GM12878 (cell line): ENCODE measurements at regions not wholly inside any gene's neighbourhood (a gene's known extent, or its start where the extent isn't known, plus 50 kb on each side); places are given as distances from the start of the nearest gene placed in this dataset.

Source experiments
- ATAC-seq: fragments of 200-7000 bp; cut with Tn5 transposase; 3 replicates; pipeline ENCODE4 v1.9.1; 2020; ENCODE audit warnings: mild to moderate bottlenecking, moderate library complexity
- BruUV-seq: library from RNA; stranded (reverse); fragments of 400-500 nt; replicated peaks from 2 replicates; lab custom pipeline; 2021; lab: Mats Ljungman, UMichigan
- CTCF ChIA-PET: fragments of 300-600 bp; sonication (Branson Sonifier 250); formaldehyde crosslinking; extraction: SDS; loops from one replicate; lab custom pipeline; 2021; ENCODE audit warnings: inconsistent platforms; lab: Yijun Ruan, JAX
- POLR2A ChIA-PET: fragments of 350-600 bp; formaldehyde crosslinking; extraction: SDS; loops from one replicate; lab custom pipeline; 2021; ENCODE audit warnings: inconsistent platforms; lab: Charles Lee
- RAD21 ChIA-PET: fragments of 300-600 bp; sonication (Branson Sonifier 250); formaldehyde crosslinking; loops from one replicate; lab custom pipeline; 2023; ENCODE audit warnings: antibody characterized with exemption; ENCODE audit not compliant: unreplicated experiment; lab: Charles Lee
- SMC1A ChIA-PET: fragments of 300-600 bp; sonication (Branson Sonifier 250); formaldehyde crosslinking; loops from one replicate; lab custom pipeline; 2023; ENCODE audit not compliant: unreplicated experiment, uncharacterized antibody; lab: Charles Lee
- DNase-seq: peaks from one replicate; pipeline ENCODE4 v3.0.0-alpha.2; 2011; ENCODE audit warnings: low read depth, low spot score
- FAIRE-seq: peaks from 3 replicates; lab custom pipeline; 2011; peaks lifted over from hg19 to GRCh38; lab: Jason Lieb, UNC
- H2AFZ ChIP-seq: 2 replicates; pipeline ENCODE4 v1.6.0; 2011; ENCODE audit warnings: low read depth, low read length, control low read depth; ENCODE audit not compliant: control insufficient read depth
- H3K27ac ChIP-seq: 2 replicates; pipeline ENCODE4 v1.5.1; 2011; ENCODE audit warnings: control low read depth; ENCODE audit not compliant: control insufficient read depth, insufficient read depth
- H3K27me3 ChIP-seq, 2 experiments: replicated peaks in 1 of 2; 2 replicates each; pipeline versions ENCODE4 v1.6.0 to v1.6.1; 2011; ENCODE audit warnings: low read length in 1 of 2; ENCODE audit not compliant: control insufficient read depth in 2 of 2, insufficient read depth in 2 of 2
- H3K36me3 ChIP-seq, 2 experiments: 2 replicates each; pipeline ENCODE4 v1.5.1; 2011; ENCODE audit warnings: low read length in 1 of 2; ENCODE audit not compliant: control insufficient read depth in 2 of 2, insufficient read depth in 2 of 2
- H3K4me1 ChIP-seq: 2 replicates; pipeline ENCODE4 v1.6.1; 2011; ENCODE audit warnings: mild to moderate bottlenecking, low read length, moderate library complexity, mixed read lengths; ENCODE audit not compliant: control insufficient read depth, insufficient read depth
- H3K4me2 ChIP-seq: 2 replicates; pipeline ENCODE4 v1.6.0; 2011; ENCODE audit warnings: control low read depth; ENCODE audit not compliant: control insufficient read depth, insufficient read depth
- H3K4me3 ChIP-seq: fragments of 200-600 bp; sonication (generic); 2 replicates; pipeline ENCODE4 v1.5.1; 2016
- H3K79me2 ChIP-seq: 2 replicates; pipeline ENCODE4 v1.6.0; 2011; ENCODE audit warnings: low read length; ENCODE audit not compliant: control insufficient read depth, insufficient read depth
- H3K9ac ChIP-seq: 2 replicates; pipeline ENCODE4 v1.8.0; 2011; ENCODE audit warnings: low read length, control low read depth, mixed read lengths; ENCODE audit not compliant: control insufficient read depth, insufficient read depth
- H3K9me3 ChIP-seq: replicated peaks from 3 replicates; pipeline ENCODE4 v1.5.1; 2011; ENCODE audit warnings: mild to moderate bottlenecking, low read length; ENCODE audit not compliant: control insufficient read depth, insufficient read depth
- H4K20me1 ChIP-seq: 2 replicates; pipeline ENCODE4 v1.6.0; 2011; ENCODE audit not compliant: control insufficient read depth, insufficient read depth
- CHD4 ChIP-seq: fragments of 200-600 bp; sonication (generic); IDR thresholded peaks from 2 replicates; pipeline ENCODE4 v1.6.1; 2016; ENCODE audit warnings: mild to moderate bottlenecking
- HDGF ChIP-seq: fragments of 450-650 bp; IDR thresholded peaks from 2 replicates; pipeline ENCODE4 v1.6.1; 2016; ENCODE audit warnings: antibody characterized with exemption
- IKZF2 ChIP-seq, 2 experiments: fragments of 450-650 bp; IDR thresholded peaks; 2 replicates each; pipeline ENCODE4 v1.6.1; 2017; ENCODE audit warnings: mild to moderate bottlenecking in 2 of 2, moderate library complexity in 2 of 2
- LARP7 ChIP-seq: fragments of 450-650 bp; IDR thresholded peaks from 2 replicates; pipeline ENCODE4 v1.6.1; 2017; ENCODE audit warnings: mild to moderate bottlenecking
- NBN ChIP-seq: fragments of 450-650 bp; IDR thresholded peaks from 2 replicates; pipeline ENCODE4 v1.6.1; 2016
- RAD21 ChIP-seq: IDR thresholded peaks from 2 replicates; pipeline ENCODE4 v1.6.1; 2011; ENCODE audit warnings: mild to moderate bottlenecking, low read depth, low read length, moderate library complexity; ENCODE audit not compliant: insufficient read depth
- SMARCA5 ChIP-seq: fragments of 450-650 bp; IDR thresholded peaks from 2 replicates; pipeline ENCODE4 v1.6.1; 2017; ENCODE audit warnings: mild to moderate bottlenecking
- SRF ChIP-seq, 2 experiments: IDR thresholded peaks; 2 replicates each; pipeline ENCODE4 v1.6.1; 2011; ENCODE audit warnings: low read depth in 2 of 2, low read length in 2 of 2, mild to moderate bottlenecking in 1 of 2, moderate library complexity in 1 of 2
- WGBS: methylation state at CpG from one replicate; pipeline ENCODE4 v1.1.6; 2016; ENCODE audit warnings: low lambda C conversion rate; ENCODE audit not compliant: insufficient replicate concordance, insufficient coverage; ENCODE audit errors: missing lambda C conversion rate; 5-methylcytosine and 5-hydroxymethylcytosine counted together
- in situ Hi-C: fragments of 300-500 bp; cut with MboI; formaldehyde crosslinking; loops from 9 replicates; pipeline ENCODE4 v1.14.3; 2018; ENCODE audit warnings: mixed read lengths
- intact Hi-C: fragments of 100-400 bp; cut with micrococcal nuclease; formaldehyde crosslinking; loops from one replicate; pipeline ENCODE4 v1.14.2; 2022; ENCODE audit not compliant: unreplicated experiment
- TF ChIP-seq, protein P1 (sequence below): fragments of 450-650 bp; IDR thresholded peaks from 2 replicates; pipeline ENCODE4 v1.6.1; 2017; ENCODE audit warnings: mild to moderate bottlenecking, moderate library complexity
- TF ChIP-seq, protein P2 (sequence below): IDR thresholded peaks from 2 replicates; pipeline ENCODE4 v1.6.1; 2011; ENCODE audit warnings: mild to moderate bottlenecking, low read depth, low read length, moderate library complexity; ENCODE audit not compliant: insufficient replicate concordance
- TF ChIP-seq, protein P3 (sequence below): IDR thresholded peaks from 2 replicates; pipeline ENCODE4 v1.6.1; 2011; ENCODE audit warnings: low read depth, low read length, improper control_type of control experiment, borderline replicate concordance

DNA sequence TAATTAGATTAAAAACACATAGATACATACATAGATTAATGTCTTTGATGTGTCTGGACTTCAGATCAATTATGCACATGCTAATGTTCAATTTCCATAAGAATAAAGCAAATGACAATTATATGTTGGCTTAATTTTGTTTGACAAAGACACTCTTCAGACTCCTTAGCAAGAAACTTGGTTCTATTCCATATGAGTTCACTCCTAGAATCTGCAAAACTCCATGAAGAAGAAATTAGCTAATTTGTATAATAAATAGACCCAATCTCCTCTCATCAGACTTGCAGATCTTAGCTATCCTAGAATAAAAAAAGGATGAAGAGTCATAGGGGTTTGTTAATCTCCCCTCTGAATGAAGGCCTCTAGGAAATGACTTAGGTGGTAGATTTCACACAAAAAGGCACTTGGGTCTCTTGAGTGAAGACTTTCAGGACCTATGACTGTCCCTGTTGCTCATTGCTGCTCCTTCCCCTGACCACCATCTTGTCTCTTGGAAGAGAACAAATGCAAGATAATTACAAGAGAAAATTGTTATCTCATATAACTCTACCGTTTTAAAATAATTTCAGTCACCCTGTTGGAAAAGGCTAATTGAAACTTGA is 302.2 kb downstream of the EFNB2 start (continued):
- TF ChIP-seq, protein P1, sequence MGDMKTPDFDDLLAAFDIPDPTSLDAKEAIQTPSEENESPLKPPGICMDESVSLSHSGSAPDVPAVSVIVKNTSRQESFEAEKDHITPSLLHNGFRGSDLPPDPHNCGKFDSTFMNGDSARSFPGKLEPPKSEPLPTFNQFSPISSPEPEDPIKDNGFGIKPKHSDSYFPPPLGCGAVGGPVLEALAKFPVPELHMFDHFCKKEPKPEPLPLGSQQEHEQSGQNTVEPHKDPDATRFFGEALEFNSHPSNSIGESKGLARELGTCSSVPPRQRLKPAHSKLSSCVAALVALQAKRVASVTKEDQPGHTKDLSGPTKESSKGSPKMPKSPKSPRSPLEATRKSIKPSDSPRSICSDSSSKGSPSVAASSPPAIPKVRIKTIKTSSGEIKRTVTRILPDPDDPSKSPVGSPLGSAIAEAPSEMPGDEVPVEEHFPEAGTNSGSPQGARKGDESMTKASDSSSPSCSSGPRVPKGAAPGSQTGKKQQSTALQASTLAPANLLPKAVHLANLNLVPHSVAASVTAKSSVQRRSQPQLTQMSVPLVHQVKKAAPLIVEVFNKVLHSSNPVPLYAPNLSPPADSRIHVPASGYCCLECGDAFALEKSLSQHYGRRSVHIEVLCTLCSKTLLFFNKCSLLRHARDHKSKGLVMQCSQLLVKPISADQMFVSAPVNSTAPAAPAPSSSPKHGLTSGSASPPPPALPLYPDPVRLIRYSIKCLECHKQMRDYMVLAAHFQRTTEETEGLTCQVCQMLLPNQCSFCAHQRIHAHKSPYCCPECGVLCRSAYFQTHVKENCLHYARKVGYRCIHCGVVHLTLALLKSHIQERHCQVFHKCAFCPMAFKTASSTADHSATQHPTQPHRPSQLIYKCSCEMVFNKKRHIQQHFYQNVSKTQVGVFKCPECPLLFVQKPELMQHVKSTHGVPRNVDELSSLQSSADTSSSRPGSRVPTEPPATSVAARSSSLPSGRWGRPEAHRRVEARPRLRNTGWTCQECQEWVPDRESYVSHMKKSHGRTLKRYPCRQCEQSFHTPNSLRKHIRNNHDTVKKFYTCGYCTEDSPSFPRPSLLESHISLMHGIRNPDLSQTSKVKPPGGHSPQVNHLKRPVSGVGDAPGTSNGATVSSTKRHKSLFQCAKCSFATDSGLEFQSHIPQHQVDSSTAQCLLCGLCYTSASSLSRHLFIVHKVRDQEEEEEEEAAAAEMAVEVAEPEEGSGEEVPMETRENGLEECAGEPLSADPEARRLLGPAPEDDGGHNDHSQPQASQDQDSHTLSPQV, result no peak
- TF ChIP-seq LARP7, result no peak
- TF ChIP-seq RAD21, result no peak

DNA sequence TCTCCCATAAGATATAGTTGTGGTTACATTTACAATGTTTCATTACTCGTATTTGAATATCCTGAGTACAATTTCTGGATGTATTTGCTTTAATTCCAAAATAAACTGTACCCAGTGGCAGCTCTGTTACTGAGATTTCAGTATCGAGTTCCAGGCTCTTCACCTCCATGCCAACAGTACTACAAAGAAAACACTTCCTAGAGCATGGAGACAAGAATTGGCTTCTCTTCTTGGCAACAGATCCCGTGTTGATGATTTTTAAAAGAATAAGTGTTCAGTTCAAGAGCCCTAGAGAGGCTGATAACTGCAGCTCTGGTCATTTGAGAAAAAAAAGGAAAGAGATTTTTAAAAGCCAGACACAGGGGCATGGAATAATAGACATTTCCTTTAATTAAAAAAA is 302.8 kb downstream of the EFNB2 start:
- ChIA-PET SMC1A (interaction anchor here (1.2 kb wide), 1 partner anchor 11 kb away, joined by 3 read pairs; no protein-coding TSS in a partner anchor), RAD21 (no interaction called here), CTCF (no interaction called here), POLR2A (no interaction called here)
- in situ Hi-C loops (no loop called here), intact Hi-C loops (no loop called here)
- ATAC-seq, result no peak
- no peak overlapping the region for H3K27ac ChIP-seq
- no peaks in the 10 kb centered on the region for H3K9me3 ChIP-seq
- H3K27me3 ChIP-seq, result no peaks in the 10 kb centered on the region
- no peak overlapping the region for H3K4me2 ChIP-seq
- no peaks in the 10 kb centered on the region for H3K36me3 ChIP-seq
- no peak overlapping the region for H3K4me3 ChIP-seq
- no peak for FAIRE-seq
- 4% methylated on average over 3 of the region's 3 CpGs for WGBS
- no peak overlapping the region for H3K9ac ChIP-seq
- no peaks in the 10 kb centered on the region for H3K4me1 ChIP-seq
- no TSS peak for BruUV-seq
- TF ChIP-seq, protein P2, sequence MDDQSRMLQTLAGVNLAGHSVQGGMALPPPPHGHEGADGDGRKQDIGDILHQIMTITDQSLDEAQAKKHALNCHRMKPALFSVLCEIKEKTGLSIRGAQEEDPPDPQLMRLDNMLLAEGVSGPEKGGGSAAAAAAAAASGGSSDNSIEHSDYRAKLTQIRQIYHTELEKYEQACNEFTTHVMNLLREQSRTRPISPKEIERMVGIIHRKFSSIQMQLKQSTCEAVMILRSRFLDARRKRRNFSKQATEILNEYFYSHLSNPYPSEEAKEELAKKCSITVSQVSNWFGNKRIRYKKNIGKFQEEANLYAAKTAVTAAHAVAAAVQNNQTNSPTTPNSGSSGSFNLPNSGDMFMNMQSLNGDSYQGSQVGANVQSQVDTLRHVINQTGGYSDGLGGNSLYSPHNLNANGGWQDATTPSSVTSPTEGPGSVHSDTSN, result no peak
- TF ChIP-seq SMARCA5 (no peak), SRF (IDR thresholded peaks at IDR 0.05; ENCODE audit: low read depth in 2 of 2, low read length in 2 of 2) (no peak), CHD4 (no peak), HDGF (no peak), IKZF2 (IDR thresholded peaks at IDR 0.05) (no peak), NBN (no peak)
- TF ChIP-seq, protein P3, sequence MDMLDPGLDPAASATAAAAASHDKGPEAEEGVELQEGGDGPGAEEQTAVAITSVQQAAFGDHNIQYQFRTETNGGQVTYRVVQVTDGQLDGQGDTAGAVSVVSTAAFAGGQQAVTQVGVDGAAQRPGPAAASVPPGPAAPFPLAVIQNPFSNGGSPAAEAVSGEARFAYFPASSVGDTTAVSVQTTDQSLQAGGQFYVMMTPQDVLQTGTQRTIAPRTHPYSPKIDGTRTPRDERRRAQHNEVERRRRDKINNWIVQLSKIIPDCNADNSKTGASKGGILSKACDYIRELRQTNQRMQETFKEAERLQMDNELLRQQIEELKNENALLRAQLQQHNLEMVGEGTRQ, result no peak
- H4K20me1 ChIP-seq, result no peaks in the 10 kb centered on the region
- H3K79me2 ChIP-seq, result no peaks in the 10 kb centered on the region
- no peak for DNase-seq
- H2AFZ ChIP-seq, result no peak overlapping the region
